GM19468 (cell line): ENCODE measurements at regions not wholly inside any gene's neighbourhood (a gene's known extent, or its start where the extent isn't known, plus 50 kb on each side); places are given as distances from the start of the nearest gene placed in this dataset.
"Not testable (repeated sequence)": the region's sequence is repeated elsewhere in the genome, so short reads cannot be mapped to it uniquely, and the experiment has no call there.

ENCODE experiments used
- ATAC-seq: cut with Tn5 transposase; IDR thresholded peaks from one replicate; pipeline ENCODE4 v1.9.1; 2021; ENCODE audit warnings: mild to moderate bottlenecking, moderate library complexity, moderate number of reproducible peaks; ENCODE audit not compliant: unreplicated experiment; ENCODE audit errors: extremely low read depth

GRCh38 chr11:81377418-81377817, 1356.2 kb downstream of the FAM181B start:
- ATAC-seq: no peak

- no peak for ATAC-seq
Measured at GRCh38 chr11:81373986-81374385, 1359.7 kb downstream of the FAM181B start.

GRCh38 chr11:81368192-81368591, 1365.5 kb downstream of the FAM181B start:
- ATAC-seq: no peak

- no peak for ATAC-seq
Measured at GRCh38 chr11:81365496-81365895, 1368.2 kb downstream of the FAM181B start.

GRCh38 chr11:81359476-81359875, 1374.2 kb downstream of the FAM181B start:
- no peak for ATAC-seq

GRCh38 chr11:81345609-81346008, 1388.1 kb downstream of the FAM181B start:
- ATAC-seq: no peak

GRCh38 chr11:81342966-81343365, 1390.7 kb downstream of the FAM181B start:
- ATAC-seq: no peak

GRCh38 chr11:81340225-81340624, 1393.4 kb downstream of the FAM181B start:
- no peak for ATAC-seq

GRCh38 chr11:81339521-81339920, 1394.1 kb downstream of the FAM181B start:
- ATAC-seq: no peak

GRCh38 chr11:81337756-81338155, 1395.9 kb downstream of the FAM181B start:
- no peak for ATAC-seq

- no peak for ATAC-seq
Measured at GRCh38 chr11:81332276-81332675, 1401.4 kb downstream of the FAM181B start.

GRCh38 chr11:81331611-81332235, 1401.9 kb downstream of the FAM181B start:
- no peak for ATAC-seq

GRCh38 chr11:81331088-81331487, 1402.6 kb downstream of the FAM181B start:
- no peak for ATAC-seq

GRCh38 chr11:81303038-81303664, 1430.5 kb downstream of the FAM181B start:
- no peak for ATAC-seq

GRCh38 chr11:81301166-81301830, 1432.4 kb downstream of the FAM181B start:
- ATAC-seq: no peak

GRCh38 chr11:81286959-81287358, 1446.7 kb downstream of the FAM181B start:
- no peak for ATAC-seq

- ATAC-seq: no peak
Measured at GRCh38 chr11:81286550-81286949, 1447.1 kb downstream of the FAM181B start.

GRCh38 chr11:81280228-81280627, 1453.4 kb downstream of the FAM181B start:
- ATAC-seq: not testable (repeated sequence)

- ATAC-seq: no peak
Measured at GRCh38 chr11:81278991-81279390, 1454.7 kb downstream of the FAM181B start.

GRCh38 chr11:81270686-81271085, 1463.0 kb downstream of the FAM181B start:
- ATAC-seq: no peak

- no peak for ATAC-seq
Measured at GRCh38 chr11:81267246-81267645, 1466.4 kb downstream of the FAM181B start.

- no peak for ATAC-seq
Measured at GRCh38 chr11:81259471-81259870, 1474.2 kb downstream of the FAM181B start.
